Kidney epithelial cell (primary cell): ENCODE measurements at regions not wholly inside any gene's neighbourhood (a gene's known extent, or its start where the extent isn't known, plus 50 kb on each side); places are given as distances from the start of the nearest gene placed in this dataset.

Source experiments
- DNase-seq: peaks from one replicate; pipeline ENCODE4 v3.0.0-alpha.2; 2010; ENCODE audit warnings: low read depth
- H3K27me3 ChIP-seq: 2 replicates; pipeline ENCODE4 v1.6.0; 2011; ENCODE audit warnings: low read length; ENCODE audit not compliant: control insufficient read depth, insufficient read depth
- H3K36me3 ChIP-seq: 2 replicates; pipeline ENCODE4 v1.5.1; 2011; ENCODE audit warnings: low read length; ENCODE audit not compliant: control insufficient read depth, insufficient read depth
- H3K4me3 ChIP-seq: 2 replicates; pipeline ENCODE4 v1.5.1; 2011; ENCODE audit warnings: low read depth, mild to moderate bottlenecking, control low read depth, low read length
- CTCF ChIP-seq: IDR thresholded peaks from 2 replicates; pipeline ENCODE4 v1.5.1; 2011; ENCODE audit warnings: mild to moderate bottlenecking, moderate library complexity, low read length, control low read depth, inconsistent platforms; ENCODE audit not compliant: insufficient read depth, poor library complexity, severe bottlenecking

- Histone ChIP-seq H3K36me3 (no peaks in the 10 kb centered on the region), H3K27me3 (no peaks in the 10 kb centered on the region), H3K4me3 (no peak overlapping the region)
- TF ChIP-seq CTCF: no peak
- DNase-seq: no peak
Observed at GRCh38 chr20:21026951-21027350, 79.2 kb downstream of the LINC00237 start.

- no peaks in the 10 kb centered on the region for H3K36me3 ChIP-seq
- no peak for TF ChIP-seq CTCF
Observed at GRCh38 chr20:21024420-21024819, 81.7 kb downstream of the LINC00237 start.

GRCh38 chr20:21022925-21023324 is 83.2 kb downstream of the LINC00237 start:
- H3K27me3 ChIP-seq: peaks cover 10% of the 10 kb centered on the region
- no peak for DNase-seq
- no peak for TF ChIP-seq CTCF
- no peaks in the 10 kb centered on the region for H3K36me3 ChIP-seq
- H3K4me3 ChIP-seq: no peak overlapping the region

More at GRCh38 chr20:21024420-21024819, 81.7 kb downstream of the LINC00237 start:
- DNase-seq: no peak
- Histone ChIP-seq H3K27me3 (peaks cover 10% of the 10 kb centered on the region), H3K4me3 (no peak overlapping the region)

GRCh38 chr20:21021472-21021790 is 84.7 kb downstream of the LINC00237 start:
- H3K4me3 ChIP-seq: no peak overlapping the region
- TF ChIP-seq CTCF: no peak
- peaks cover 10% of the 10 kb centered on the region for H3K27me3 ChIP-seq
- H3K36me3 ChIP-seq: no peaks in the 10 kb centered on the region
- no peak for DNase-seq

GRCh38 chr20:21020659-21021471 is 85.3 kb downstream of the LINC00237 start:
- DNase-seq: no peak
- no peak for TF ChIP-seq CTCF
- H3K27me3 ChIP-seq: peaks cover 10% of the 10 kb centered on the region
- no peak overlapping the region for H3K4me3 ChIP-seq
- no peaks in the 10 kb centered on the region for H3K36me3 ChIP-seq

GRCh38 chr20:21019814-21020658 is 86.1 kb downstream of the LINC00237 start:
- no peaks in the 10 kb centered on the region for H3K36me3 ChIP-seq
- no peak for TF ChIP-seq CTCF
- H3K27me3 ChIP-seq: peaks cover 10% of the 10 kb centered on the region
- no peak for DNase-seq
- H3K4me3 ChIP-seq: no peak overlapping the region
